NCI-H2196 treated with DMSO at 0.1 percent for 48 hours (cell line): ENCODE measurements at regions not wholly inside any gene's neighbourhood (a gene's known extent, or its start where the extent isn't known, plus 50 kb on each side); places are given as distances from the start of the nearest gene placed in this dataset.
"Not testable (repeated sequence)": the region's sequence is repeated elsewhere in the genome, so short reads cannot be mapped to it uniquely, and the experiment has no call there.

Experiments
- DNase-seq: peaks from one replicate; lab custom pipeline; 2025; ENCODE audit not compliant: unreplicated experiment; lab: John Stamatoyannopoulos, UW

DNA sequence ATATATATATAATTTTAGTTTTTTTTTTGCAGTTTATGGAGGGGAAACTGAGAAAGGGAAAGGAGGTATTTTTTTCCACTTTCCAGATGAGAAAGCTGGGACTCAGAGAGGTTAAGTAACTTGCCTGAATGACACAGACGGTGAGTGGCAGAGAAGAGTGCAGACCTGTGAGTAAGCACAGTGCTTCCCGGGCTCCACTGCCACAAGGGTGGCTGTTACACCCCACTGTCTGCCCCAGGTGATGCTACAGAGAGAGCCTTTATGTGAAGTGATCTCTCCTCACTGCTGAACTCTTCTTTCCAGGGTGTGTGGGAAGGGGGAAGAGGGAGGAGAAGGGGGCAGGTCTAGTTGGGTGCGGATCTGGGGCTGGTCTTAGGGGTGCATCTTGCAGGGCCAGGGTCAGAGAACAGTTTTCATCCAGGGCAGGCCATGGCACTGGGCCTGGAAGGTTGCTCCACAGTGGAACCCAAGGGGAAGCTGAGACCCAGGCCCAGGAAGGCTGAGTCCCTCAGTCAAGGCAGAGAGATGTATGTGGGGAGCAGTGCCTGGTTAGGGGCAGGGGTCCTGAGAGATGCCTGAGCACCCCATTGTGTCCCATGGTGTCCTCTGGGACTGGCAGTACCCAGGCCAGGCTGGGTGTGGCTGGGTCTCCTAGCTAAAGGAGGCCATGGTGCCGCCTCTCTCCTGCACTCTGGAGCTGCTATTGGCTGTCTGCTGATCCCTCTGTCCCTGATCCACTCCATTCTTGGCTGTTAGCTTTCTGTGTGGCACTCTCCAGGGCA lies 357.5 kb downstream of the PTPRU start:
- no peak for DNase-seq

DNA sequence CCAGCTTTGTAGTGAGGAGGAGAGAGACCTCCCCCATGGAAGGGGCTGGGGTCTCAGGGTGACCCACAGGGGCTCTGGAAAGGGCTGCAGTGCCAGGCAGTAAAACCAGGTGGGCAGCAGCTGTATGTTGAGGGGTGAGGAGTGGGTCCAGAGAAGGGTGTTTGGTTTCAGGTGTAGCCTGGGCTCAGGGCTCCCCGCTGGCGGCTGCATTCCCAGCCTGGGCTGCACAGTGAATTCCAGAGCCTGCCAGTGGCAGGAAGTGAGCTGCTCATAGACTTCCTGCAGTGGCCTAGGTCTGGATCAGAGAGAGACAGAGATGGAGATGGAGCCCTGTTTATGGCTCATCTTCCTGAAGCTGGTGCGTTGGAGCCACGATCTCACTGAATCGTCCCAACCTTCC lies 356.4 kb downstream of the PTPRU start:
- no peak for DNase-seq

DNA sequence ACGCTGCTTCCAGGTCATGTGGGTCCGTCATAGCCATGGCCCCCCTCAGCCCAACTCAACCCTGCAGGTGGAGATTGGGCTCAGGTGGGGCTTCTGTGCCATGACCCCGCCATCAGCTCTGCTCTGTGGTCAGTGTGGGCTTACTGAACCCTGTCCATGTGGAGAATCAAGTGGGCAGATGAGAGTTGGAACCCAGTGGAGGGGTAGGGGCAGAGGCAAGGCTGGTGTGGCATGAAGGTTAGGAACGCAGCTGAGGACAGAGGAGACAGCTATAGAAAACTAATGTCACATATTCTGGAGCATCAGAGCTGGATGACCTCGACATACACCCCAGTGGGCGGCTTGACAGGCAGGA lies 355.9 kb downstream of the PTPRU start:
- DNase-seq = no peak

DNA sequence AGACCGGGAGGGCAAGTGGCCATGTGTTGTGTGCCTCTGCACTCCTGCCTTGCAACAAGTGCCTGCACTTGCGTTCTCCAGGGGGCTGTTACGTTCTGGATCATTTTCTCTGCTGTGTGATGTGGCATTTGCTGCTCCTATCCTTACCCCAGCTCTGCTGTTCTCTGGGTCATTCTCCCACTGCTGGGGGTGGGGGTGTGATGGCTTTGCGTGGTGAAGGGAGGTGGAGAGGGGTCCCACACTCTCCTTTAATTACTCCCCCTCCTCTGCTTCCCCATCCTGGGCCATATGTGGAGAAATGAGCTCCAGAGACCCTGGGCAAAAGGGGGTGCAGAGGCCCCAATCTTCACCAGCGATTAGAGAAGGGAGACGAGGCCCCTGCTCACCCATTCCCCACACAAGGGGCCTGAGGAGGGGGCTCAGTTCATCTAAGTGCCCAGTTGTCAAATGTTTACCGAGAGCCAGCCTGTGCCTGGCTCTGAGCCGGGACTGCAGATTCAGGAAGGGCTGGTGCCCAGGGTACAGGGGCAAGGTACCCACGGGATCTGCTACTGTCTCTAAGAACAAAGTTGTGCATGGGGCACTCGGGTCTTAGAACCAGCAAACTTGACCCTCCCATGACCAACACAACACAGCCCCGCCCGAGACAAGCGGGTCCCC lies 355.4 kb downstream of the PTPRU start:
- no peak for DNase-seq

DNA sequence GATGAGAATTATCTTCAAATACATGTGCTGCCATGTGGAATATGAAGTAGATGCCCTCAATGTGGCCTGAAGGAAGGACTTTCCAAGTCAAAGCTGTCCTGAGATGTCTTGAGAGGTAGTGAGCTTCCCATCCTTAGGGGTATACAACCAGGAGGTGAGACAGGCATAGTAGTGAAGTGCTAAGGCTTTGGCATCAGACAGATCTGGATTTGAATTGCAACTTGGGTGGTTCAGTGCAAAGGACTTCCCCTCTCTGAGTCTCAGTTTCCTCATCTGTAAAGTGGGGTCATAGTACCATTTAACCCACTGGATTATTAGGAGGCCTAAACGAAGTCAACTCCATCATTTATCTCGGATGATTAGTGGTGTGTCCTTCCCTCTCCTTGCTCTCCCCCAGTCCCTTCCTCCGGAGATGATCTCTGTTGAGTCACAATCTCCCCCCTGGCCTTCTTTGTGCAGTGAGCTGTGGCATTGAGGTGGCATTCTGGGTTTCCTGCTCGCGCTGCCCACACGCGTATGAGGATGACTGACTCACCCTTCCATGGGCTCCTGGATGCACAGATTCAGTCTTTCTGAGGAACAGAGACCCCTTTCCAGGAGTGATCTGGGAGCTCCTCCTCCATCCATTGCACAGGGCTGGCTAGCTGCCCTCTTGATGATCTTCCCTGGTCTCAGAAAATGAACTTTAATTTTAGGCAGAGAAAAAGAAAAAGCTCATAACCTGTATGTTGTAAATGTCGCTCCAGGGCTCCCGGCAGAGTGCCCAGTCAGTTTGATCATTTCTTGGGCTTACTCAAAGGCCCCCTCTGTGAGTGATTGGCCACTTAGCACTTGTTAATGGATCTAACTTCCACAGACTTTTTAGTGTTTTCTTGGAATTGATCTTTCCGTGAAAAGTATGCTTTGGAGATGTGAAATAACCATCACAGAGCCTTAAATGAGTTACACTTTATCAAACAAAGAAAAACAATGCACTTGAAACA lies 354.6 kb downstream of the PTPRU start:
- no peak for DNase-seq

DNA sequence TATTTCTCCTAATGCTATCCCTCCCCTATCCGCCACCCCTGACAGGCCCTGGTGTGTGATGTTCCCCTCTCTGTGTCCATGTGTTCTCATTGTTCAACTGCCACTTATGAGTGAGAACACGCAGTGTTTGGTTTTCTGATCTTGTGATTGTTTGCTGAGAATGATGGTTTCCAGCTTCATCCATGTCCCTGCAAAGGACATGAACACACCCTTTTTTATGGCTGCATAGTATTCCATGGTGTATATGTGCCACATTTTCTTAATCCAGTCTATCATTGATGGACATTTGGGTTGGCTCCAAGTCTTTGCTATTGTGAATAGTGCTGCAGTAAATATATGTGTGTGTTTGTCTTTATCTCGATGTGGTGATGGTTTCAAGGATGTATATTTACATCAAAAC lies 353.4 kb downstream of the PTPRU start:
- not testable (repeated sequence) for DNase-seq

DNA sequence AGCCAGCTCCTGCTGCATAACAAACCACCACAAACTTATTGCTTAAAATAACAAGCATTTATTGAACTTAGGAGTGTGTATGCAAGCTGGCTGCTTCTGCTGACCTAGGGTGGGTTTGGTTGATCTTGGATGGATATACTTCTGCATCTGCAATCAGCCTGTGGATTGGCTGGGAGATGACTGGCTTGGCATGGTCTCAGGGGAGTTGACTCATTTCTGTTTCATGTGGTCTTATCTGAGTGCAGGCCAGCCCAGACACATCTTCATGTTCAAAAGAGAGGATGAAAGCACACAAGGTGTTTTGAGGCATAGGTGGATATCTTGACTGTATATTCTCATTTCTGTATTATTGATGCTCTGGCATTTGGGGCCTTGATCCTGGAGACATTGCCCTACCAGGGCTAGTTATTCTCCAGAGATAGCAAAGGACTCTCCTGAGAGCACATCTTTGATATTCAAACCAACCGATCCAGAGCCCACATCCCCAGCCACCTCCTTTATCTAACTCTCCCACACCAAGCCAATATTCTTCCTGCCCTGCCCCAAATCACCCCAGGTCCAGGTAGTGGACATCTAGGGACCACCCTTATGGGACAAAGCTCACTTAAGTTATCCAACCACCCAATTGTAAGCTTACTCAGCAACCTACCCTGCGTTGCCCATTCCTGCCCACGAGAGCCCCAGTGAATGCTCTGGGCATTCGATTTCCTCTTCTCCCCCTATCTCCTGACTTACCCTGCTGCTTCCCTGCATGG lies 350.8 kb downstream of the PTPRU start:
- no peak for DNase-seq

DNA sequence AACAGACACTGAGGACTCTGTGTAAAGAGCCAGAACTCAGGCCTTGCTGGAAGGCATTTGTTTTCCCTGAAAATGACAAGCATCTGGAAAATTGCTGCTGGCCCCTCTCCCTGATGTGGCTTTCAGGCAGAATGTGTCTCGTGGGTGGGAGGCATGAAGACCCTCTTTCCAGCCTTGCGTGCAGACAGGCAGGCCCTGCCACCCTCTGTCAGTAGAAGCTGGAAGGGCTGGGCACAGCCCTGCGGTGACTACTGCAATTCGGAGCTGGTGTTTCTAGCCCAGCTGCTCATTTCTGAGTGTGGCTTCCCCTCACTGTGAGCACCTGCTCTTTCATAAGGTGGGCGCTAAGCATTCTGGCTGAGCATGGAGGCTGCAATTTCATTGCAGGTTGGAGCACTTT lies 349.9 kb downstream of the PTPRU start:
- DNase-seq = no peak

DNA sequence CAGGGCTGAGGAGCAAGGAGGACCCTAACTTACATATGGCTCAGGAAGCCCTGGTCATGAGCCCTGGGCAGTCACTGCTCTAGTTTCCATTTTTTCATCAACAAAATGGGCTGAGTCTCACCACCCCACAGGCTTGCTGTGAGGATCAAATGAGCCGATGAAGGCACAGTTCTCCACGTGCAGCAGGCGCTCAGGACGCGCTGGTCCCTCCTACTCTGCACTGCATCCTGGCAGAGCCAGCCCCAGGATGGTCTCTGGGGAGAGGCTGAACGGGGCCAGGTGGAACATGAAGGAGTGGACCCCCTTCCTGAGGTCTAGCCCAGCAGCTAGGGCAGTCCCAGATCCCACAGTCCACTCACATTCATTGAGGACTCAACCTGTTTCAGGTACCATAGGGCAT lies 349.3 kb downstream of the PTPRU start:
- no peak for DNase-seq

DNA sequence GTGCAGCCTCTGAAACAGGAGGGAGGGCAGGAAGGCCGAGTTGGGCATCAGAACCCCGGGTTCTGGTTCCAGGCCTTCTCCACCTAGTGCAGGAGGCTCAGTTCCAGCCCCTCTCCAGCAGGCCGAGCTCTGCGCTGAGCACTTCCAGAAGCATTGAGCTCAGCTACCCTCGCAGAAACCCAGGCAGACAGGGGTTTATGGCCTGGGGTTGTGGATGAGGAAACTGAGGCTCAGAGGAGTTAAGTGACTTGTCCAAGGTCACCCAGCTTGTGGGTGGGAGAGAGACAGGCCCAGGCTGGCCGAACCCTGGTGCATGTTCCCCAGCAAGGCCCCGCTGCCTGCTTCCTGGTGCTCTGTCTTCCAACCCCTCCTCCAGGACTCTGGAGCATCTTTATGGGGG lies 348.9 kb downstream of the PTPRU start:
- no peak for DNase-seq

DNA sequence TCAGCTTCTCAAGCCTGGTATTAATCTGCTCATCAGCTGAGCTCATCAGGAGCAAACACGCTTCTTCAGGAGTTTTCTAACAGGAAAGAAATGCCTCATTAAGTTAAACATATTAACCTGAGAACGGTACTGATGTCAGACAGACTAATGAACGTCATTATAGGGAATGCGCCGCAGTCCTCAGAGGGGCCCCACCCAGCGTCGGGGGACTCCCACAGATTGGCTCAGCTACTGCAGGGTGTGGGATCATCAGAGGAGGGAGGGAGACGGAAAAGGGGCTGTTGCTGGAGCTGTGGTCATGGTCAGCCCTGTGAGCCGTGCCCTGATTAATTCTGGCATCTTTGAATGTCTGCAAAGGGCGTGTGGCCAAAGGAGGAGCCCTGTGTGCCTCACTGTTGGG lies 348.5 kb downstream of the PTPRU start:
- DNase-seq = no peak

DNA sequence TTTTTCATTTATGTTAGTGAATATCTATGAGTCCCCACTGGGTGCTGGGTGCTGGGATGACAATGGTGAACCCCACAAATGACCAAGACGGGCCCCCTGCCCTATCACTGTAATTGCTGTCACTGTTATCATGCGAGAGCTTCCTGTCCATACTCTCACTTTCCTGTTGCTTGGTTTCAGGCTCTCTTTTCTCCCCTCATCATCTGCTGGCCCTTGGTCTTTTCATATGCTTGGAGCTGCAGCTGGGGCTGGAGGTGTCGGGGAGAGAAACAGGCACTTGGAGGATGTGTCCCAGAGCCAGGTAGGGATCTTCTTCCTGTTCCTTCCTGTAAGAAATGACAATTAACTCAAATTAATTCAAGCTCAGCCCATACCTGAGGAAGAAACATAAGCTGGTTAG lies 348.0 kb downstream of the PTPRU start:
- no peak for DNase-seq

DNA sequence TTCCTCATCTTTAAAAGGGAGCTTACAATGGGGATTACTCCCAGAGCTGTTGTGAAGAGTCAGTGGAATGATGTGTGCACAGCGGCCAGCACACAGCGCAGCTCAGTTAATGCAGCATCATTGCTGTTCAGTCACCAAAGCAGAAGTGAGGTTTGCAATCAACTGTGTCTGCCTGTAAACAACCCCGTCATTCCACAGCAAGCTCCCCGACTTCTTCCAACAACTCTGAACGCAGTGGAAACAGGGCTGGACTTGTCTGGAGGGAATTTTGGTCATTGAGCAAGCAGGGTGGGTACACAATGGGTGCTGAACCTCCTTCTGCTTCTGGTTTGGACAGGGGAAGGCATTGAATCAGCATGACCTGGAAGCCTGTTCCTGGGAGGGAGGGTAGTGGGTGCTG lies 347.4 kb downstream of the PTPRU start:
- no peak for DNase-seq

DNA sequence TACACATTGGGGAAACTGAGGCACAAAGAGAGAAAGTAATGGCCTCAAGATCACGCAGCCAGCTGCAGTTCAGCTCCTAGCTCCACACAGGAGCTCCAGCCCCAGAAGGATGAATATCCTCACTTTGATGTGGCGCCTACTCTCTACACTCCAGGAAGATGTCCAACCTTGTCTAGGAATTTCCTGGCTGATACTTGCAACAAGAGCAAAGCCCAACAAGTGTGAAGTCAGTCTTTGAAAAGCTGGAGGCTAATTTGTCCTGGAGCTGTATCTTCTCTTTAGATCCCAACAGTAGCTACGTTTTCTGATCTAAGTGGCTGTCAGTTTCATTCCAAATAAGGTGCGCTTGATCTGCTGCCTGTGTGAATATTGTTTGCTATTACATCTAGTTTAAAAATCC lies 344.9 kb downstream of the PTPRU start:
- no peak for DNase-seq

DNA sequence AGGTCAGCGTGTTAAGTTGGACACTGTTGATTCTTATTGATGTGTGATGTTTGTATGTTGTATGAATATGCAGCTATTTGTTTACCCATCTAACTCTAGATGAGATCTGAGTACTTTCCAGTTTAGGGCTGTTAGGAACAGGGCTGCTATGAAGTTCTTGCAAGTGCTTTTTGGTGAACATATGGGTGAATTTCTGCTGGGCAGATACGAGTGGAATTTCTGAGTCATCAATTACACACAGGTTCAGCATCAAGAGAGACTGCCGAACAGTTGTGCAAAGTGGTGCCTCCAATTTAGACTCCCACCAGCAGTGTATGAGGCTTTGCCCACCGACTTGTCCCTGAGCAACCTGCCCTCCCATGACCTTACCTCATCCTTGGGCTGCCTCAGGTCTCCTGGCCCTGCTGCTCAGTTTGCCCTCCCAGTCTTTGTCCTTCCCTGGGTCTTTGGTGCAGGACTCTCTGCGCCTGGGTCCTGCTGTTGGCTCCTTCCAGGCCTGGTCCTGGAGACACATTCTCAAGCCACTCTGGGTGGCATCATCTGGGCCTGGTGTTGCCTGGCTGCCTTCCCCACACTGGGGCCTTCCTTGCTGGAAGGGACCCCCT lies 343.6 kb downstream of the PTPRU start:
- DNase-seq = no peak

DNA sequence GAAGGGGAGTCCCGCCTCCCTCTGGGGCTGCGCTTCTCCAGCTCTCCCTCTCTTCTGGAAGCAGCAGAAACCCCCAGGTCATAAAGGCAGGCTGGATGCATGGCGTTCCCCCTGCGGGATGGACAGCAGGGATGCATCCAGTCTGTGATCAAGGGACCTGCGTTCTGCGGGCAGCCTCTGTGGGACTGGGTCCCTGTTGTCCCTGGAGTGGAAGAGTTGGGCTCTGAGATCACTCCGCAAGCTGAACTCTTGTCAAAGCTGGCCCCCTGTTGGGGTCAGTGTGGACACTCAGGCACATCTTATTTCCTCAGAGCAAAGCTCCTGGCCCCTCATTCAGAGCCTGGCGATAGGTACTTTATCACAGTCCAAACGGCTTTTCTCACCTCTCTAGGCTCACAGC lies 341.2 kb downstream of the PTPRU start:
- DNase-seq = no peak

DNA sequence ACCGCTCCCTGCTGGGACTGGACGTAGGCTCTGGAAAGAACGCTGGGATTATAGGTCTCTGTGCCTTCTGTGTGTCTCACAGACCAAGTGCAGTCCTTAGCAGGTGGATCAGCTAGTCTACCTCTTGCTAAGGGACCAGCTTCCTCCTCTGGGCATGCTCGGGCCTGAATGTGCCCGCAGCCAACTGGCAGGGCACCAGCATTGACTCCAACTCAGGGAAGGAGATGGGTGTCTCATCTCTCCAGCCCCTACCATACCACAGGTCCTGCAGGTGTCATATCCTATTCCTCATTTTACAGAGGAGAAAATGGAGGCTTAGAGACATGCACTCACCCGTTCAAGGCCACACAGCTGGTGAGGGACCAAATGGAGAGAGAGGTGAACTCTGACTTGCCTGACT lies 340.2 kb downstream of the PTPRU start:
- DNase-seq = peak; percentile 84

DNA sequence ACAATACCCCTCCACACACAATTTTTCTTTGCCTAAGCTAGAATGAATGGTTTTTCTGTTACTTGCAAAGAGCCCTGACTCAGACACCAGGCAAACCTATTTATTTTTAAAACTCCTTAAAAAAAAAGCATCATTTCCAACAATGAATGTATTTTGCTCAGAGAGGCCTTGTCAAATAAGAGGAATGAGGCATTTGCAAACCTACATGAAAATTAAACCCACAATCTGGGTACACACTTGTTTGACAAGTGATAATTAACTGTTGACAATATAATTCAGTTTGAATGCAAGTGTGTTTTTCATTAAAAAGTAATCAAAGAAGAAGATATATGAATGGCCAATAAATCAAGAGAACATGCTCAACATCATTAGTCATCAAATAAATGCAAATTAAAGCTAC lies 339.5 kb downstream of the PTPRU start:
- no peak for DNase-seq

DNA sequence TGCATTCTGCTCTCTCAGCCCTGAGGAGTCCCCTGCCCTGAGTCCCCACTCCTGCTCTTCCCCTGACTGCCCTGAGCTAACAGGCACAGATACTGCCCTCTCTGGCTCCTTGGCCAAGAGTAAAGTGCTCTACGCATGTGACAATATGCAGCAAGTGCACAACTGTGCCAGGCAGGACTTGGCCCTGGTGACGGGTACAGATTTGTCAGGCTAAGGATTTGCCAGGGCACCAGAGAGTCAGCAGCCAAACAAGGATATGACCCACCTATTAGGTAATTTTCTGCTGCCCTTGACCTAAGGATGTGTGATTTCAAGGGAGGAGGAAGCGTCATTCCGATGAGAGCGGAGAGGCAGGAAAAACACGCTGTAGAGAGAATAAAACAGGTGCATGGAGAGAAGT lies 339.0 kb downstream of the PTPRU start:
- DNase-seq = no peak

DNA sequence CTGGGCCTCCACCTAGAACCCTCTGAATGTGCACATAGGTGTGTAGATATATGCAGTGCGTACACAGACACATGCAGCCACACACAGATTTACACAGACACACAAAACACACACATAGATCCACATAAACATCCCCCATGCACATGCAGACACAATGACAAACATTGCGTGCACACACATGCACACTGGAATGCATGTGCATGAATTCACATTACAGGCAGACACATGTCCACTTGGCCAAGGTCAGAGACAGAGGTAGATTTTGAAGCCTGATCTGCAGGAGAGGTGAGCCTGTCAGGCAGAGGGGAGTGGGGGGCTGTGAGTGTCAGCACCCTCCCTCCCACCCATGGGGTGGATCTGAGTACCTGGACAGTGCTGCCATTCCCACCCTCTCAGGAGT lies 338.5 kb downstream of the PTPRU start:
- DNase-seq = no peak
